ENCODE measurements at regions not wholly inside any gene's neighbourhood (a gene's known extent, or its start where the extent isn't known, plus 50 kb on each side); places are given as distances from the start of the nearest gene placed in this dataset.

DNA sequence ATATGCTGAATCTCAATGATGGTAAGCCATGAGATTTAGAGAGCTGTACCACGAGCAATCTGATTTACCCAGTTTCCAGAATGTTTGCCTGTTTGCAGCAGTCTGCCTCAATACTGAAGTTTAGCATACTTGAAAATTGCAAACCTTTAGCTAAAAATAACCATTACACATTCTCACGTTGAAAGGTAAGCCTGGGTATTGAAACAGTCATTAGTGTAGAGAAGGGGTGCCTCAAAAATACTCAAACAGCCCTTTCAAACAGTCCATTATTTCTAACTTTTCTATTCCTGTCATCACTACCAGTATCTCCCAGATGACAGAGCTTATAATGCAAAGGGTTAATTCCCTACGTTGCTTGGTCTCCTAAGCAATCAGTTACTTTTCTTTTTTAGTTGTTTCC, 111.8 kb upstream of the MBNL1 start:
- no CpG with 5 or more reads among the region's 3 CpGs for WGBS (ENCODE audit: insufficient coverage)
- no peaks in the 10 kb centered on the region for H3K36me3 ChIP-seq (replicated peaks in 1 of 2; ENCODE audit: control insufficient read depth in 1 of 2, insufficient read depth in 2 of 2, low read length in 2 of 2)
- H3K9me3 ChIP-seq (replicated peaks in 1 of 2; ENCODE audit: control insufficient read depth in 1 of 2, insufficient read depth in 1 of 2, low read length in 2 of 2) = peaks cover 0 to 10% of the 10 kb centered on the region in 2 donors
- no peak for DNase-seq
- Mint-ChIP-seq H3K4me3 (no peak overlapping the region), H3K9me3 (peaks cover 2 to 17% (median 7%) of the 10 kb centered on the region in 7 donors), H3K36me3 (no peaks in the 10 kb centered on the region), H3K4me1 (no peaks in the 10 kb centered on the region), H3K27ac (no peak overlapping the region), H3K27me3 (ENCODE audit: low read depth in 3 of 3) (peaks cover 0 to 4% (median 2%) of the 10 kb centered on the region in 3 donors)
- TF ChIP-seq, protein P1, sequence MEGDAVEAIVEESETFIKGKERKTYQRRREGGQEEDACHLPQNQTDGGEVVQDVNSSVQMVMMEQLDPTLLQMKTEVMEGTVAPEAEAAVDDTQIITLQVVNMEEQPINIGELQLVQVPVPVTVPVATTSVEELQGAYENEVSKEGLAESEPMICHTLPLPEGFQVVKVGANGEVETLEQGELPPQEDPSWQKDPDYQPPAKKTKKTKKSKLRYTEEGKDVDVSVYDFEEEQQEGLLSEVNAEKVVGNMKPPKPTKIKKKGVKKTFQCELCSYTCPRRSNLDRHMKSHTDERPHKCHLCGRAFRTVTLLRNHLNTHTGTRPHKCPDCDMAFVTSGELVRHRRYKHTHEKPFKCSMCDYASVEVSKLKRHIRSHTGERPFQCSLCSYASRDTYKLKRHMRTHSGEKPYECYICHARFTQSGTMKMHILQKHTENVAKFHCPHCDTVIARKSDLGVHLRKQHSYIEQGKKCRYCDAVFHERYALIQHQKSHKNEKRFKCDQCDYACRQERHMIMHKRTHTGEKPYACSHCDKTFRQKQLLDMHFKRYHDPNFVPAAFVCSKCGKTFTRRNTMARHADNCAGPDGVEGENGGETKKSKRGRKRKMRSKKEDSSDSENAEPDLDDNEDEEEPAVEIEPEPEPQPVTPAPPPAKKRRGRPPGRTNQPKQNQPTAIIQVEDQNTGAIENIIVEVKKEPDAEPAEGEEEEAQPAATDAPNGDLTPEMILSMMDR (IDR thresholded peaks at IDR 0.05) = no peak
- H2AFZ ChIP-seq (ENCODE audit: insufficient read depth, low read depth, low read length, poor library complexity, severe bottlenecking) = no peak overlapping the region
- H3K27ac ChIP-seq (ENCODE audit: low read depth in 1 of 2, low read length in 2 of 2) = no peak overlapping the region
- H3K4me1 ChIP-seq (ENCODE audit: control insufficient read depth in 1 of 2, insufficient read depth in 2 of 2, low read length in 2 of 2) = no peaks in the 10 kb centered on the region
- intact Hi-C loops (cut with micrococcal nuclease) = no loop called here
- H4K20me1 ChIP-seq (ENCODE audit: insufficient read depth, low read length) = no peaks in the 10 kb centered on the region
- H3K79me2 ChIP-seq (ENCODE audit: insufficient read depth, low read length) = no peaks in the 10 kb centered on the region
- H3K9ac ChIP-seq (ENCODE audit: insufficient read depth, low read length, poor library complexity, severe bottlenecking) = no peak overlapping the region
- no peak overlapping the region for H3K4me3 ChIP-seq (replicated peaks in 1 of 3; ENCODE audit: low read depth in 2 of 3, low read length in 3 of 3)
- H3K4me2 ChIP-seq (replicated peaks; ENCODE audit: extremely low read depth, low read length, poor library complexity, severe bottlenecking) = no peak overlapping the region
- H3K27me3 ChIP-seq (ENCODE audit: control insufficient read depth in 2 of 2, insufficient read depth in 2 of 2, low read length in 2 of 2) = no peaks in the 10 kb centered on the region

DNA sequence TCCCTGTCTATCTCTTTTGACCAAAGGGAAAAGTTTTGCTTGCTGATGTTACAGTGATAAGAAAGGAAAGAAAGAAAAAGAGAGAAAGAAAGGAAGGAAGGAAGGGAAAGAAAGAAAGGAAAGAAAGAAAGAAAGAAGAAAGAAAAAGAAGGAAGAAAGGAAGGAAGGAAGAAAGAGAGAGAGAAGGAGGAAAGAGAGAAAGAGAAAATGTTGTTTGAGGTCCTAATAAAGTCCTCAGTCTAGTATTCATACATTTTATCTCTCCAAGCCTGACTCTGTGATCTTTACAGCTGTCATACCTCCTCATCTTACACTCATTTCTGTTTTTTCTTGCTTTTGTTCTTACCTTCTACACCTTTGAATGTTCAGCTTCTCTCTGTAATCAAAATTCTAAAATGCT, 111.4 kb upstream of the MBNL1 start:
- H3K9me3 ChIP-seq (replicated peaks in 1 of 2; ENCODE audit: control insufficient read depth in 1 of 2, insufficient read depth in 1 of 2, low read length in 2 of 2) = peaks cover 0 to 10% of the 10 kb centered on the region in 2 donors
- Mint-ChIP-seq H3K27me3 (ENCODE audit: low read depth in 3 of 3) (peaks cover 0 to 4% (median 2%) of the 10 kb centered on the region in 3 donors), H3K27ac (no peak overlapping the region), H3K9me3 (peaks cover 0 to 14% (median 7%) of the 10 kb centered on the region in 7 donors), H3K36me3 (no peaks in the 10 kb centered on the region), H3K4me3 (no peak overlapping the region), H3K4me1 (no peaks in the 10 kb centered on the region)
- H3K4me1 ChIP-seq (ENCODE audit: control insufficient read depth in 1 of 2, insufficient read depth in 2 of 2, low read length in 2 of 2) = no peaks in the 10 kb centered on the region
- H3K79me2 ChIP-seq (ENCODE audit: insufficient read depth, low read length) = no peaks in the 10 kb centered on the region
- TF ChIP-seq, protein P1 (IDR thresholded peaks at IDR 0.05) = no peak
- H3K4me3 ChIP-seq (replicated peaks in 1 of 3; ENCODE audit: low read depth in 2 of 3, low read length in 3 of 3) = no peak overlapping the region
- no peaks in the 10 kb centered on the region for H4K20me1 ChIP-seq (ENCODE audit: insufficient read depth, low read length)
- H2AFZ ChIP-seq (ENCODE audit: insufficient read depth, low read depth, low read length, poor library complexity, severe bottlenecking) = no peak overlapping the region
- H3K4me2 ChIP-seq (replicated peaks; ENCODE audit: extremely low read depth, low read length, poor library complexity, severe bottlenecking) = no peak overlapping the region
- intact Hi-C loops (cut with micrococcal nuclease) = no loop called here
- H3K27ac ChIP-seq (ENCODE audit: low read depth in 1 of 2, low read length in 2 of 2) = no peak overlapping the region
- H3K36me3 ChIP-seq (replicated peaks in 1 of 2; ENCODE audit: control insufficient read depth in 1 of 2, insufficient read depth in 2 of 2, low read length in 2 of 2) = no peaks in the 10 kb centered on the region
- no peak for DNase-seq
- no peaks in the 10 kb centered on the region for H3K27me3 ChIP-seq (ENCODE audit: control insufficient read depth in 2 of 2, insufficient read depth in 2 of 2, low read length in 2 of 2)
- H3K9ac ChIP-seq (ENCODE audit: insufficient read depth, low read length, poor library complexity, severe bottlenecking) = no peak overlapping the region

All from CD14-positive monocyte (primary cell).